ENCODE measurements at regions not wholly inside any gene's neighbourhood (a gene's known extent, or its start where the extent isn't known, plus 50 kb on each side); places are given as distances from the start of the nearest gene placed in this dataset.

DNA sequence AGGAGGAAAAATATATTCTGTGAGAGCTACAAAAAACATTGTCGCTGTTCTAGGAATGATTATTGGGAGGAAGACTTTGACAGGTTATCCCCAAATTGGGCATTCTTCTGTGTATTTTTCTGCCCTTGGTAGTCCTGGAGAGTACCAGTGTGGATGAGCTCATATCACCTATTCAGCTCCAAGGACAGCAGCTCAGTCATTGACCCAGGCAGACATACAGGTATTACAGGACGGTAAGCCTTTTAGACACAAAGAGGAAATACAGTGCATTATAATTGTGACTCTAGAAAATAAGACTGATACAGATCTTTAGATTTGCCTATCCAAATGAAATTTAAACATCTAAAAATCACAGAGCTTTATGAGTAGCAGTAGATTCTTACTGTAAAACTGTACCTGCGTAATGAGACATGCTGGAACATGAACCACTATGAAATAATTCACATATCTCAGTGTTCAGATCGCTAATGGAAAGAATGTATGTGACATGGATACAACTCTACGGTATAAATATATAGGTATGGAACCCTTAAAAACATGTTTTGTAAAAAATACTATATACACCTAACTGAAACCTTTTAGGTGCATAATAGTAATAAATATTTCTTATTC lies 56.0 kb downstream of the PLK2 start:
- no peaks in the 10 kb centered on the region for H3K9me3 Mint-ChIP-seq (ENCODE audit: low read depth)
- H3K4me1 Mint-ChIP-seq (ENCODE audit: low read depth): no peaks in the 10 kb centered on the region
- no peak overlapping the region for H3K4me3 Mint-ChIP-seq
- H3K36me3 Mint-ChIP-seq: no peaks in the 10 kb centered on the region
- H3K27me3 Mint-ChIP-seq: no peaks in the 10 kb centered on the region
- no peak overlapping the region for H3K27ac Mint-ChIP-seq

DNA sequence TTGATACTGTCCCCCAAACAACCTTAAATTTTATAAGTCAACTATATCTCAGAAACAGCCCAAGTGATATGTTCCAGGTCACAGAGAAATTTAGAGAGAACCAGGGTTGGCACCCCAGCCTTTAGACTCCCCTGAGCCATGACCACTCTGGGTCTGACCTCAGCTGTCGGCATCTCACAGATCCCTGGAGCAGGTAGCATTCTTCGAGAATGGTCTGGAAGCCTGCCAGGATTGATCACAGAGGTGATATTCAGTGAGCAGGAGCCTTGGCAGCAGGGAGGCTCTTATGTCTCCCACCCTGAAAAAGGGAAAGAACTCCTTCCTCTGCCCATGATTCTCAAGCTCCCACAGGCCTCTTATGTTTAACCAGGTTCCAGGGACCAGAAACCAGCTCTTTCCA lies 58.2 kb downstream of the PLK2 start:
- H3K4me1 Mint-ChIP-seq (ENCODE audit: low read depth): no peaks in the 10 kb centered on the region
- no peaks in the 10 kb centered on the region for H3K9me3 Mint-ChIP-seq (ENCODE audit: low read depth)
- H3K4me3 Mint-ChIP-seq: no peak overlapping the region
- H3K27ac Mint-ChIP-seq: no peak overlapping the region
- H3K36me3 Mint-ChIP-seq: no peaks in the 10 kb centered on the region
- H3K27me3 Mint-ChIP-seq: no peaks in the 10 kb centered on the region

GRCh38 chr5:58400737-58401136 lies 59.1 kb downstream of the PLK2 start:
- Mint-ChIP-seq H3K4me3 (no peak overlapping the region), H3K27me3 (no peaks in the 10 kb centered on the region), H3K36me3 (no peaks in the 10 kb centered on the region), H3K4me1 (ENCODE audit: low read depth) (no peaks in the 10 kb centered on the region), H3K27ac (no peak overlapping the region), H3K9me3 (ENCODE audit: low read depth) (no peaks in the 10 kb centered on the region)

DNA sequence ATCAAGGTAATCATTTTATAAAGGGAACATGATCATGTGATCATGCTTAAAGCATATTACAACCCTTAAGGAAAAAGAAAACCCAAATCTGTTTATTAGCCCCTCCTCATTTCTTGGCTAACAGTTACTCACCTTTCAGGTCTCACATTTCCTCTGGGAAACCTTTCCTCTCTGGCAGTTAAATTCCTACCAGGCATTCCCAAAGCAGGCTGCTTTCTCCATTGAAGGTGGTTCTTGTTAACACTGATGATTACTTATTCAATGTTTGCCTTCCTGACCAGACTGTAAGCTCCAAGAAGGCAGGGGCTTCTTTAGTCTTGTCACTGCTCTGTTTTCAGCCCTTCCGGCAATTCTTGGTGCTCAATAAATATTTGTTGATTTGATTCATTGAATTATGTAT lies 59.9 kb downstream of the PLK2 start:
- H3K9me3 Mint-ChIP-seq (ENCODE audit: low read depth): no peaks in the 10 kb centered on the region
- H3K4me3 Mint-ChIP-seq: no peak overlapping the region
- H3K27ac Mint-ChIP-seq: no peak overlapping the region
- no peaks in the 10 kb centered on the region for H3K27me3 Mint-ChIP-seq
- no peaks in the 10 kb centered on the region for H3K4me1 Mint-ChIP-seq (ENCODE audit: low read depth)
- no peaks in the 10 kb centered on the region for H3K36me3 Mint-ChIP-seq

- Mint-ChIP-seq H3K9me3 (ENCODE audit: low read depth) (no peaks in the 10 kb centered on the region), H3K36me3 (no peaks in the 10 kb centered on the region), H3K4me1 (ENCODE audit: low read depth) (no peaks in the 10 kb centered on the region), H3K27ac (no peak overlapping the region), H3K4me3 (no peak overlapping the region), H3K27me3 (no peaks in the 10 kb centered on the region)
These were observed 65.5 kb downstream of the PLK2 start for GRCh38 chr5:58394339-58394738.

DNA sequence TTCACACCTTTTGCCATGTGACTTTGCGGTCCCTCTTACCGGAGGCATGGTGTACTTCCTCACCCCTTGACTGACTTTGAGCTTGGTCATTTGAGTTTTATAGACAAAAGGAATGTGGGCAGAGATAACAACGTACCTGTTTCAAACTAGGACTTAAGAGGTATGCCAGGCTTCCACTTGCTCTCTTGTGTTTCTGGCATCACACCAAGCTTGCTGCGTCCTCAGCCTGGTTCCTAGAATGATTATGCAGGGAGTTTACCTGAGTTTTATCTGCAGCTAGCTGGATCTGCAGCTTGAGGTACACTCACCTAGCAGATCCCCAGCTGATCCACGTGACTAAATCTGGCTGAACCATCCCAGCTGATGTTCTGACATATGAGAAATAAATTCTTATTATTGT lies 66.2 kb downstream of the PLK2 start:
- Mint-ChIP-seq H3K36me3 (no peaks in the 10 kb centered on the region), H3K4me1 (ENCODE audit: low read depth) (no peaks in the 10 kb centered on the region), H3K27me3 (no peaks in the 10 kb centered on the region), H3K4me3 (no peak overlapping the region), H3K9me3 (ENCODE audit: low read depth) (no peaks in the 10 kb centered on the region), H3K27ac (no peak overlapping the region)

GRCh38 chr5:58392496-58392895 lies 67.4 kb downstream of the PLK2 start:
- Mint-ChIP-seq H3K27me3 (no peaks in the 10 kb centered on the region), H3K36me3 (no peaks in the 10 kb centered on the region), H3K27ac (no peak overlapping the region)

DNA sequence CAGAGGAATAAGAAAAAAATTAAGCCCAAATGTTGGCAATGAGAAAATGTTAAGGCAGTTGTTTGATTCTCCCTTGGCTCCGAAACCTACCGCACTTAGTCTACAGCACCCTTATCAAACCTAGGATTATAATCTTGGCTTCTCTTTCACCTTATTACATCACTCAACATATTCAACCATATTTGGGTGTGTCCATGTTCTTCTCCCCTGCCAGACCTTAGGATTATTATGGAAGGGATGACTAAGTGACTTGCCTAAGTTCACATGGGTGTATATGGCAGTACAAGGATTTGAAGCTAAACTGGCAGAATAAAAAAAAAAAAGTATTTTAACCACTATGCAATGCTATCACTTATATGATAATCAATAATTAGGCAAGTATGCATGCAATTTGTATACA lies 76.4 kb downstream of the PLK2 start:
- no peak overlapping the region for H3K4me3 Mint-ChIP-seq
- H3K4me1 Mint-ChIP-seq (ENCODE audit: low read depth): no peaks in the 10 kb centered on the region
- peaks cover 8% of the 10 kb centered on the region for H3K27me3 Mint-ChIP-seq
- no peak overlapping the region for H3K27ac Mint-ChIP-seq
- H3K36me3 Mint-ChIP-seq: peaks cover 6% of the 10 kb centered on the region
- peaks cover 11% of the 10 kb centered on the region for H3K9me3 Mint-ChIP-seq (ENCODE audit: low read depth)

More at GRCh38 chr5:58392496-58392895, 67.4 kb downstream of the PLK2 start:
- H3K4me3 Mint-ChIP-seq: no peak overlapping the region
- no peaks in the 10 kb centered on the region for H3K4me1 Mint-ChIP-seq (ENCODE audit: low read depth)
- no peaks in the 10 kb centered on the region for H3K9me3 Mint-ChIP-seq (ENCODE audit: low read depth)

DNA sequence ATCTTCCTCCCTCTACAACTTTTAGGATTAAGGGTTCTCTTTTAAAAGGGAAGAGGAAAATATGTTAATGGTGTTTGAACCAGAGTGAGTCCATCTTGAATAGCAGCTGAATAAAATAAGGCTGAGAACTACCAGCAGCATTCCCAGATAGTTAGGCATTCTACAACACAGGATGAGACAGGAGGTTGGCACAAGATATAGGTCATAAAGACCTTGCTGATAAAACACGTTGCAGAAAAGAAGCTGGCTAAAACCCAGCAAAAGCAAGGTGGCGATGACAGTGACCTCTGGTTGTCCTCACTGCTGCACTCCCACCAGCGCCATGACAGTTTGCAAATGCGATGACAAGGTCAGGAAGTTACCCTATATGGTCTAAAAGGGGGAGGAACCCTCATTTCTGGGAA lies 77.8 kb downstream of the PLK2 start:
- H3K9me3 Mint-ChIP-seq (ENCODE audit: low read depth): peaks cover 11% of the 10 kb centered on the region
- H3K27ac Mint-ChIP-seq: no peak overlapping the region
- no peaks in the 10 kb centered on the region for H3K4me1 Mint-ChIP-seq (ENCODE audit: low read depth)
- H3K4me3 Mint-ChIP-seq: no peak overlapping the region
- peaks cover 8% of the 10 kb centered on the region for H3K27me3 Mint-ChIP-seq
- H3K36me3 Mint-ChIP-seq: peaks cover 6% of the 10 kb centered on the region

DNA sequence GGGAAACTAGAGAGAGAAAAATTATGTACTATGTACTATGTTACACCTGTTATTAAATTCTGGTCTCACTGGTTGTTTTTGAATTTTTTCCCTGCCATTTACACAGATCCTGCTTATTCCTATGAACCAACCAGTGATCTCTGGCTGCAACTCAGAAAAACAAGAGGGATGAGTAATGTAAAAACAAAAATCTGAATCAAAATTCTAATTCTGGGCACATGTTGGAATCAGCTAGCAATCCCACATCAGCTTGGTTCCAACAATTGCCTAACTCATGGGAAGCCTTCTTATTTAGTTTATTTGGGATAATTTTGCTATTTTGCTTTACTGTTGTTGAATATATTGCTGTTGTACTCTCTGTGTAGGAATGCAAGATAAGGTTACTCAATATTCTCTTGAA lies 78.3 kb downstream of the PLK2 start:
- Mint-ChIP-seq H3K4me1 (ENCODE audit: low read depth) (no peaks in the 10 kb centered on the region), H3K4me3 (no peak overlapping the region), H3K27ac (no peak overlapping the region), H3K27me3 (peaks cover 8% of the 10 kb centered on the region), H3K36me3 (peaks cover 6% of the 10 kb centered on the region), H3K9me3 (ENCODE audit: low read depth) (peaks cover 11% of the 10 kb centered on the region)

DNA sequence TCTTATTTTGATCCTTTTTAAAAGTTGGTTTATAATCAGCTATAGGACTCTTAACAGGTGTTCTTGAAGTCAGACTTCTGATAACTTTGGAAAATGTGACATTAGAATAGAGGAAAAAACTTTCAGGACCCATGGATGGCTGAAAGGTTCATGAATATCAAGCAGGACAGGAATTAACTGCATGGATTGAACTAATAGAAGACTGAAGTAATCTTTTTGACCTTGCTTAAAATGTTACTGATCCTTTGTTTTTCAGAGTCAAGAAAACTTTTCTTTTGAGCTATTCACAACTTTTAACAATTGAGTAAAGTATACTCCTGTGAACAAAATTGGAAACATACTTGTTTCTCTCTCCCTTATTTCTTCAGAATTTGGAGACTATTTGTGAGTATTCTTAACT lies 79.2 kb downstream of the PLK2 start:
- peaks cover 8% of the 10 kb centered on the region for H3K27me3 Mint-ChIP-seq
- no peak overlapping the region for H3K27ac Mint-ChIP-seq

DNA sequence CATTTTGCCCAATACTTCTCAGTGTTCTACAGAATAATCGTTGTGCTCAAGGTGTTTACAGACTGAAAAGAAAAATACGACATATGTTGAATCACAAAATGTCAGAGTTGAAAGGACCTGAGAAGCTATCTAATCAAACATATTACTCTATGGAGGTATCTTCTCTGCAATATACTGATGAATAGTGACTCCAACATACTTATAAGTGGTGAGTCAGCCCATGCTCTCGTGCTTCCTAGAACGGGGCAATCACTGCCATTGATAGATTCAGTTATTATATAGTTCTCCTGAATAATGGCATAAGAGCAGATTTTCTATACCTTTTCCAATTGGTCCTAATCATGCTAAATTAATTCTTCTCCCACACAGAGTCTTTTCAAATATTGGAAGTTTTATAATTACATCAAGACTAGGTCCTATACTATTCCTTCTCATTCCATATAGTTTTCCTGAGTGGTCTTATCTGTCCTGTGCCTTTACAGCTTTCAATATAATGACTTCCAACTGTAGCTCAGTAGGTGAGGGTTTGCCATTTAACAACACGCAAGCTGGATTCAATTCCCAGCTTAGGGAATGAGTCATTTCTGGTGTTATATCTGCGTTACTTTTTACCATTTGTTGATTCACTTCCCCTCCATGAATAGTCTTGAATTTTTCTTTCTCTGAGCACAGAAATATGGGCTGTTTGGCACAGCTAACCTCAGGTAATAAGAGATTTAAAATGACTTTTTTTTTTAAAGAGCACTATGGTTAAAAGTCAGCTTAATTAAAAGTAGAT lies 81.1 kb downstream of the PLK2 start:
- Mint-ChIP-seq H3K9me3 (ENCODE audit: low read depth) (peaks cover 14% of the 10 kb centered on the region), H3K4me1 (ENCODE audit: low read depth) (no peaks in the 10 kb centered on the region), H3K4me3 (no peak overlapping the region), H3K27ac (no peak overlapping the region), H3K36me3 (peaks cover 6% of the 10 kb centered on the region), H3K27me3 (peaks cover 8% of the 10 kb centered on the region)

More for the DNA sequence above, 79.2 kb downstream of the PLK2 start:
- no peaks in the 10 kb centered on the region for H3K4me1 Mint-ChIP-seq (ENCODE audit: low read depth)
- H3K9me3 Mint-ChIP-seq (ENCODE audit: low read depth): peaks cover 14% of the 10 kb centered on the region
- peaks cover 6% of the 10 kb centered on the region for H3K36me3 Mint-ChIP-seq
- H3K4me3 Mint-ChIP-seq: no peak overlapping the region

GRCh38 chr5:58370606-58371005 lies 89.3 kb downstream of the PLK2 start:
- H3K27me3 Mint-ChIP-seq: peaks cover 1% of the 10 kb centered on the region
- H3K4me3 Mint-ChIP-seq: no peak overlapping the region
- H3K27ac Mint-ChIP-seq: no peak overlapping the region
- no peaks in the 10 kb centered on the region for H3K4me1 Mint-ChIP-seq (ENCODE audit: low read depth)
- no peaks in the 10 kb centered on the region for H3K36me3 Mint-ChIP-seq
- no peaks in the 10 kb centered on the region for H3K9me3 Mint-ChIP-seq (ENCODE audit: low read depth)

GRCh38 chr5:58369513-58370190 lies 90.2 kb downstream of the PLK2 start:
- Mint-ChIP-seq H3K4me3 (no peak overlapping the region), H3K27ac (no peak overlapping the region), H3K9me3 (ENCODE audit: low read depth) (no peaks in the 10 kb centered on the region), H3K4me1 (ENCODE audit: low read depth) (no peaks in the 10 kb centered on the region), H3K36me3 (no peaks in the 10 kb centered on the region), H3K27me3 (peaks cover 1% of the 10 kb centered on the region)

DNA sequence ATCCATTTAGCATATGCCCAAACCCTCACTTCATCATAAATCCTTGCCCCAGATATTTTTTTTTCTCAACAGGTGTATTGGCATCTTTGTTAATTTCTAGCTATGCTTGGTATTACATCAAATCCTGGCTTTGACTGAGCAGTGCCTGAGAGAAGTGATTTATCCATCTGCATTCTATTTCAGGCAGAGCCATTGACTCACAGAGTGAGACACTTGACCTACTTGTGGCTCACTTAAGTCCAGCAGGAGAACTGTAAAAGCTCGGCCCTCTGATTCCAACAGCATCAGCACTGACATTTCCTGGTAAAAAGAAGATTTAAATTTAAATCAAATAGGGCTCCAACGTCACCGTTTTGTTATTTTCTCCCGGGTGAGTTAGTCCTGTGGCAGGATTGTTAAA lies 93.4 kb downstream of the PLK2 start:
- no peaks in the 10 kb centered on the region for H3K4me1 Mint-ChIP-seq (ENCODE audit: low read depth)
- H3K27ac Mint-ChIP-seq: no peak overlapping the region

More for the DNA sequence above, 93.4 kb downstream of the PLK2 start:
- H3K27me3 Mint-ChIP-seq: peaks cover 5% of the 10 kb centered on the region
- H3K4me3 Mint-ChIP-seq: no peak overlapping the region
- no peaks in the 10 kb centered on the region for H3K36me3 Mint-ChIP-seq
- no peaks in the 10 kb centered on the region for H3K9me3 Mint-ChIP-seq (ENCODE audit: low read depth)
